ENCODE measurements at regions not wholly inside any gene's neighbourhood (a gene's known extent, or its start where the extent isn't known, plus 50 kb on each side); places are given as distances from the start of the nearest gene placed in this dataset.

DNA sequence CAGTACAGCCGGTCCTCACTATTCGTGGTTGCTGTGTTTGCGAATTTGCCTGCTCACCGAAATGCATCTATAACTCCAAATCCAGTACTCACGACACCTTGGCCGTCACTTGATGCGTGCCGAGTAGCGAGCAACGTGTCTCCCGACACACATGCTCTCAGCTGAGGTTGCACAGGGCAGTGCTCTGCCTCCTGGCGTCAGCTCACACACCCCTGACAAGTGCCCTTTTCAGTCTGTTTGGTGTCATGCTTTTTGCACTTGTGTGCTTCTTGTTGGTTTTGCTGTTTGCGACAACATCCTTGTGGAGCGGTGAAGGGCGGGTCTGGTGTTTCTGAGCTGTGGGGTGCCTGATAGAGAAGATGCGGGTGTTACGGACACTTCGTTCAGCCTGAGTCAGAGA is 110.4 kb upstream of the RFLNA start:
- DNase-seq (ENCODE audit: extremely low spot score) = no peak
- Histone ChIP-seq H3K27ac (ENCODE audit: low read depth) (no peak overlapping the region), H3K4me3 (ENCODE audit: low read depth, low read length) (no peak overlapping the region), H3K4me1 (ENCODE audit: insufficient read depth) (no peaks in the 10 kb centered on the region), H3K36me3 (ENCODE audit: insufficient read depth) (no peaks in the 10 kb centered on the region)
- WGBS = 90% methylated on average over 18 of the region's 18 CpGs

DNA sequence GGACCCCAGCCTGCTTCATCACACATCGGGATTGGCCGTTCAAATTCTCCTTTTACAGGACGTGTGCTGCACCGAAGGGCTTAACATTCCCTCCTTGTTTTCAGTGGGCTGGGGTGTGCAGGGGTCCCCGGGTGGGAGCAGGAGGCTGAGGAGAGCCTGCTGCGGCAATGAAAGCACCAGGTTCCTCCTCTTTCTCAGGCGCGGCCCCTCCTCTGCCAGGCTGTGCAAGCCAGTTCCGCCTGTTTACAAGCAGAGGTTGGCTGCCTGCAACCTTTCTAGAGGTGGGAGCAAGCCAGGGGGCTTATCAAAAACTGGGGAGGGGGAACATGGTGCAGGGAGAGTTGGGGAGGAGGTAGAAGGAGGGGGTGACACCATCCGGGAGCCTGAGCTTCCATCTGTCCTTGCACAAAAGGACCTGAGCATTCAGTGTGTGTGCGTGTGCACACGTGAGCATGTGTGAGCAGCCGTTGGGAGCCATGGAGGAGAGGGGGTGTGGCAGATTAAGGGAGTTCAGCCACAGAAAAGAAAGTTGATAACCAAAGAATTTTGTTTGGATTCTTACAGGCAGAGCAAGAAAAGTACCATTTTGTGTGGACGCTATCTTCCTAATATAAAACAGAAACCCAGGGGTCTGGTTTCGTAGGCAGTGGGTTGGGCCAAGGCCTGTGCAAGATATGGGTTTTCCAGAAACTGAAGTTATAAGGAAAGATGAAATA is 108.8 kb upstream of the RFLNA start:
- DNase-seq (ENCODE audit: extremely low spot score) = no peak
- no peak overlapping the region for H3K4me3 ChIP-seq (ENCODE audit: low read depth, low read length)
- no peaks in the 10 kb centered on the region for H3K36me3 ChIP-seq (ENCODE audit: insufficient read depth)
- no peaks in the 10 kb centered on the region for H3K4me1 ChIP-seq (ENCODE audit: insufficient read depth)
- no peak overlapping the region for H3K27ac ChIP-seq (ENCODE audit: low read depth)
- WGBS = 54% methylated on average over 15 of the region's 15 CpGs

DNA sequence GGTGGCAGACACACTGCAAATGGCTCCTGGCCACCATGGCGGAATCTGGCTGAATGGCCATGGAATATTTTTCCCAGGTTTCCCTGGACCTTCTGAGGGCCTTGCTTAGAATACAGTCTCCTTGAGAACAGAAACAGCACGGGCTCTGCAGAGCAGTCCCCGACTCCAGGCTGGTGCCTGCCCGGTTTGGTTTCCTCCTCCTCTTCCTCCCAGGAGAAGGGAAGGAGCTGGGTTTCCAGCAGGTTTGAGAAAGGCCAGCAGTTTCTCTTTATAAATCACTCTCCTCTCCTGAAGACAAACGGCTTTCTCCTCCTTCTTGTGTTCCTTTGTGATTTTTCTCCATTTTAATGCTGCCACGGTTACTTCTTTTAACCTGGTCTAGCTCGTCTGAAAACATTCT is 106.8 kb upstream of the RFLNA start:
- no peak for DNase-seq (ENCODE audit: extremely low spot score)
- Histone ChIP-seq H3K4me3 (ENCODE audit: low read depth, low read length) (no peak overlapping the region), H3K4me1 (ENCODE audit: insufficient read depth) (no peaks in the 10 kb centered on the region), H3K27ac (ENCODE audit: low read depth) (no peak overlapping the region), H3K36me3 (ENCODE audit: insufficient read depth) (no peaks in the 10 kb centered on the region)
- 60% methylated on average over 7 of the region's 7 CpGs for WGBS

DNA sequence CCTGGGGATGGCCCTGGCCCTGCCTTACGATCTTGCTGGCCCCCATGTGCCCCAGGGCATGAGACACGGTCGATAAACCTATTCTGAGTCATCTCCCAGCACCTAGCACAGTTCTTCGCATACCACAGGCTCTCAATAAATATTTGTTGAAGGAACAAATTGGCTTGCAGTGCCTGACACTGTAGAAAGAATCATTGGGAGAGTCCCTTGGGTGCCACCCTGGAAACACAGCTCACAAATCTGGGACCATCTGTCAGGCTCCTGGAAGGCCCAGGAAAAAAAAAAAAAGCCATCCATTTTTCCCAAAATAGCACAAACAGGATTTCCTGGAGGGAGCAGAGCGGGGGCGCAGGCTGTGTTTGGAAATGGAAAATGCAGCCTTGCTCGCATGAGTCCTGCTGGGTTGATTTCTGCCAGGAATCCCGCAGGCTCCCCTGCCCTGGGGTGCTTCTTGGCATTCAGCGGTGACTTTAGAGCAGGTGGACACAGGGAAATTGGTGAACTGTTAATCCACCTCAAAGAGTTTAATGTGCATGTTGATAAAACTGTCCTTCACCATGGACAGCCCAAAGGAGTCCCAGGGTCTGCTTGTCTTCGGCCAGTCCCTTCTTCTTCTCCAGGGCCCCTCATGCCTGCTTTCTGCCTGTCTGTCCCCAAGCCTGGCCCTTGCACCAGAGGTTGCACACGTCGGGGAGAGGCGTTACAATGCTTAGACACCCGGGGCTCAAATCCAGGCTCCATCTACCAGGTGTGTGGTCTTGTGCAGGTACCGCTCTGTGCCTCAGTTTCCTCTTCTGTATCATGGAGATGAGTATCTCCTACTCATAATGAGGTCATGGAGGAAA is 106.1 kb upstream of the RFLNA start:
- no peaks in the 10 kb centered on the region for H3K4me1 ChIP-seq (ENCODE audit: insufficient read depth)
- H3K4me3 ChIP-seq (ENCODE audit: low read depth, low read length) = no peak overlapping the region
- DNase-seq (ENCODE audit: extremely low spot score) = no peak
- H3K36me3 ChIP-seq (ENCODE audit: insufficient read depth) = no peaks in the 10 kb centered on the region
- H3K27ac ChIP-seq (ENCODE audit: low read depth) = no peak overlapping the region
- whole genome bisulfite sequencing = 62% methylated on average over 15 of the region's 15 CpGs

DNA sequence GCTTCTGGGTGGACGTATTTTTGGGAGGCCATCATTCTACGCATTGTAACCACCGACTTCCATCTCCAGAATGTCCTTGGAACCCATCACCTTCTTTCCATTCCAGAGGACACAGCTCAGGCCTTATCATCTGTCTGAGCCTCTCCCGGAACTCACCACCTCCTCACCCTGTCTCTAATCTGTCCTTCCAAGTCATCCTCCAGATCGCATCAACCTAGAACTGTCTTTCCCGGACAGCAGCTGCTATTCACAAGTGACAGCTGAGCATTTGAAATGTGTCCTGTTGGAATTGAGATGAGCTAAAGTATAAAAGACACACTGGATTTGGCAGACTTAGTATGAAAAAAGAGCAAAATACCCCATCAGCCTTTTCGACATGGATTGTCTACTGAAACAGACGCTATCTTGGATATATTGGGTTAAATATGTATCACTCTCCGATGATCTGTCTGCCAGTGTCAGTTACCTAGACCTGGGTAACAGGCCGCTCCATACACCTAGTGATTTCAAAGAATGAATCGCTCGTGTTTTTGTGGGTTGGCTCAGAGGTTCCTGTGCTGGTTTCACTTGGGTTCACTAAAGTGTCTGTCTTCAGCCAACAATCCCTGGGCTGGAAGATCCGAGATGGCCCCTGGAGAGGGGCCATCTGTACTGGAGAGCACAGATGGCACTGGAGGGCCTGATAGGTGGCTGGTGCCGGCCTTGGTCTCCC is 104.4 kb upstream of the RFLNA start:
- no peak overlapping the region for H3K27ac ChIP-seq (ENCODE audit: low read depth)
- H3K36me3 ChIP-seq (ENCODE audit: insufficient read depth) = no peaks in the 10 kb centered on the region
- WGBS = 95% methylated on average over 14 of the region's 14 CpGs
- H3K4me3 ChIP-seq (ENCODE audit: low read depth, low read length) = no peak overlapping the region
- H3K4me1 ChIP-seq (ENCODE audit: insufficient read depth) = no peaks in the 10 kb centered on the region
- no peak for DNase-seq (ENCODE audit: extremely low spot score)

DNA sequence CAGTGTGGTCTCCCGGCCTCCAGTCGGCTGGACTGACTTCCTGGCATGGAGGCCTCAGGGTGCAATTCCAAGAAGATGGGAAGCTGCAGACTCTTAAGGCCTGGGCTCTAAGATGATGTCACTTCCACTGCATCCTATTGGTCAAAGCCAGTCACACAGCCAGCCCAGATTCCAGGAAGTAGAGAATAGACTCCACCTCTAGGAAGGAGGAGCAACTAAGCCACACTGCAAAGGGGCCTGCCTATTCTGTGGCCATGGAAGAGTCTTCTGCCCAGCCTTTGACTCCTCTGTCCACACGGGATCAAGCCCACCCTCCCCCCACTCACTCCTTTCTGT is 103.9 kb upstream of the RFLNA start:
- no peak overlapping the region for H3K4me3 ChIP-seq (ENCODE audit: low read depth, low read length)
- WGBS = 87% methylated on average over 3 of the region's 3 CpGs
- no peaks in the 10 kb centered on the region for H3K36me3 ChIP-seq (ENCODE audit: insufficient read depth)
- DNase-seq (ENCODE audit: extremely low spot score) = no peak
- no peak overlapping the region for H3K27ac ChIP-seq (ENCODE audit: low read depth)
- no peaks in the 10 kb centered on the region for H3K4me1 ChIP-seq (ENCODE audit: insufficient read depth)

DNA sequence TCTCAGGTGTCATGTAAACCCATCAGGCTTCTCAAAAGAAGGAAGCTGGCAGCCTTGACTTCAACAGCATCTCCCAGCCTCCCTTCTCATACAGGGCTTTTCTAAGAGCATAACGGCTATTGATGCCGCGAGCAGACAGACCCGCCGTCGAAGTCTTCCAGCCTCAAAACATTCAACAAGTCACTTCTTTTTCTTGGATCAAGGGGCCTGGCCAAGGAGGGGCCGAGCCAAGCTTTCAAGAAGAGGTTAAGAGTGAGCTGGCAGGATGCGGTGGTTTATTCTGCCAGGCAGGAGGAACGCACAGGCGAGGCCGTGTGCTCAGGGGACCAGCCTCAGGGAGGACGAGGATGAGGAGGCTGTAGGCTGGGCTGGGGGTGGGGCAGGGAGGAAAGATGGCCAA is 102.9 kb upstream of the RFLNA start:
- Histone ChIP-seq H3K4me3 (ENCODE audit: low read depth, low read length) (no peak overlapping the region), H3K4me1 (ENCODE audit: insufficient read depth) (no peaks in the 10 kb centered on the region), H3K36me3 (ENCODE audit: insufficient read depth) (no peaks in the 10 kb centered on the region), H3K27ac (ENCODE audit: low read depth) (no peak overlapping the region)
- 82% methylated on average over 12 of the region's 12 CpGs for WGBS
- DNase-seq (ENCODE audit: extremely low spot score) = no peak

DNA sequence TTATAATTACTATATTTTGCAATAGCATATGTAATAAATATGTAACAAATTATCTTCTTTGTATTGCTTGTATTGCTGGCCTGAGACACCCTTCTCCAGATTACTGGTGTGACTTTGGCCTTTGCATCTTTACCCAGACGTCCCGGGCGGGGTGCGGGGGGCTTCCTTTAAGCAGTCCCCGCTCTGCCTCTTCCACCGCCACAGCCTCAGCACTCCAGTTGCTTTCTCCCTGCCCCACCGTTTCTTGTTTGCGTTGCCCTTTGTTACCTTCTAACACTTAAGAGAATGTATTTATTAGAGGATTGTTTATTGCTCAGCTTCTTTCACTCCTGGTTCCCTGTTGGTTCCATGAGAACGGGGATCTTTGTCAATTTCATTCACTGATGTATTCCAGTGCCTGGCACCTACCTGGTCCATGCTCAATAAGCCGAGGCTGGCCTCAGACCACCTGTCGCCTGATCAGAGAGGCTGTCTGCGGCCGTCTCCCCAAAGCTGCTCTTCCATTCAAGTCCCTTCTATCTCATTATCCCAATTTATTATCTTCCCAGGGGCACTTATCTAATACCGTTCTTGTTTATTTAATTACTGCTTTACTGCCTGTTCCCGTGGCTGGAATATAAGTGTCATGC is 100.5 kb upstream of the RFLNA start:
- no peak overlapping the region for H3K4me3 ChIP-seq (ENCODE audit: low read depth, low read length)
- no peak for DNase-seq (ENCODE audit: extremely low spot score)
- no peak overlapping the region for H3K27ac ChIP-seq (ENCODE audit: low read depth)
- H3K36me3 ChIP-seq (ENCODE audit: insufficient read depth) = no peaks in the 10 kb centered on the region
- no peaks in the 10 kb centered on the region for H3K4me1 ChIP-seq (ENCODE audit: insufficient read depth)
- 80% methylated on average over 15 of the region's 15 CpGs for WGBS

DNA sequence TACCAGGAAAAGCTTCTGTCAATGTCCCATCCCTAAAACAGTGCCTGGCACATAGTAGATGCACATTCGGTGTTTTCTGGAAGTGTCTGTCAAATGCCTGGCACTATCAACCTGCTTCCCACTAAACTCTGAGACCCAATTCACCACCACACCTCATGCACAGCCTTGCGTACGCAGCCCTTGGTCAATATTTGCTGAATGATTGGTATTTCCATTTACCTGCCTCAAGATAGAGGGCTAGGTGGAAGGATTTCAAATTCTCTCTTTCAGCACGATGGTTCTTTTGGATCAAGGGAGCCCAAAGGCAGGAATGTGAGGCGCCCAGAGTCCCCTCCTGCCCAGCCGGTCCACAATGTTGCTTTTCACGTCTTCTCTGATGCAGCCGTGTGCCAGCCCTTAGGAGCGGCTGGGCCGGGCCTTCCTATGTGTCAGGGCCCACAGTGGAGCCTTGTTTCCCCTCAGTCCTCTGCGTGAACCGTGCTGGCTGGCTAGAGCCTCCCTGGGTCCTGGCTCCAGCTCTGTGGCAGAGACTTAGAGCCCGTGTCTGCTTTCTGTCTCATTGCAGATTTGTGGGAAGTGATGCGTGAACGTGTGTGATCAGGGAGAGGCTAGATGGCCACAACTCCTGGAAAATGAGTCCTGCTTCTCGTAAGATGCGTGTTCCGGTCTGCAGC is 99.9 kb upstream of the RFLNA start:
- Histone ChIP-seq H3K36me3 (ENCODE audit: insufficient read depth) (no peaks in the 10 kb centered on the region), H3K4me1 (ENCODE audit: insufficient read depth) (no peaks in the 10 kb centered on the region), H3K4me3 (ENCODE audit: low read depth, low read length) (no peak overlapping the region), H3K27ac (ENCODE audit: low read depth) (no peak overlapping the region)
- no peak for DNase-seq (ENCODE audit: extremely low spot score)
- 75% methylated on average over 18 of the region's 18 CpGs for WGBS

DNA sequence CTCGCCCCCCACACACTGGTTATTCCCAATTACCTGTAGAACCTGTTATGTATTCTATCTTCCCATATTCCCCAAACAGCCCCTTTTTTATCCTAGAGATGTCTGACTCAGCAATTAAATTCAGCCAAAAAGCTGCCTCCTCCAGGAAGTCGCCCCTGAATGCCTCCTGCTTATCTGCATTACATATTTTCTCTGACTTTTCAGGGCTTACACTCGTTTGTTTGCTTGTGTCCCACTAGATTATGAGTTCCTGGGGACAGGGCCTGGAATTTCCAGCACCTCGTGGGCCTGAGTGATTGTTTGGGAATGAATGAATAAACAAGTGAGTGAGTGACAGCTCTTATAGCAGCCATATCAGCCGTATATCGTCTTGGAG is 99.3 kb upstream of the RFLNA start:
- H3K4me3 ChIP-seq (ENCODE audit: low read depth, low read length) = no peak overlapping the region
- H3K27ac ChIP-seq (ENCODE audit: low read depth) = no peak overlapping the region
- H3K36me3 ChIP-seq (ENCODE audit: insufficient read depth) = no peaks in the 10 kb centered on the region
- DNase-seq (ENCODE audit: extremely low spot score) = no peak
- H3K4me1 ChIP-seq (ENCODE audit: insufficient read depth) = no peaks in the 10 kb centered on the region
- 61% methylated on average over 6 of the region's 6 CpGs for WGBS

DNA sequence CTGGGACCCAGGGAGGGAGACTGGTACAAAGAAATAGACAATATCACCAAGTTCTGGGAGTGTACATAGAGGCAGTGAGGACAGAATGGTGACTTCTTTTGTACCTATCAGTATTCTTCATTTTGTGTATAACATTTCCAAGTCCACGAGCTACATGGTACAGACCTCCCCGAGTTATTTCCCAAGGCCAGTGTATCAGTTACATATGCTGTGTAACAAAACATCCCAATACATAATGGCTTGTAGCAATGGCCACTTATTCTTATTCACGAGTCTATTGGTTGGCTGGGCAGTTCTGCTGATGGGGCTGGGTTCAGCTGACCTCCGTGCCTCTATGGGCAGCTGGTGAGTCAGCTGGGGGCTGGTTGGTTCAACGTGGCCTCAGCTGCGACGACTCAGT is 98.7 kb upstream of the RFLNA start:
- DNase-seq (ENCODE audit: extremely low spot score) = no peak
- Histone ChIP-seq H3K4me1 (ENCODE audit: insufficient read depth) (no peaks in the 10 kb centered on the region), H3K36me3 (ENCODE audit: insufficient read depth) (no peaks in the 10 kb centered on the region), H3K4me3 (ENCODE audit: low read depth, low read length) (no peak overlapping the region), H3K27ac (ENCODE audit: low read depth) (no peak overlapping the region)
- WGBS = 96% methylated on average over 7 of the region's 7 CpGs

DNA sequence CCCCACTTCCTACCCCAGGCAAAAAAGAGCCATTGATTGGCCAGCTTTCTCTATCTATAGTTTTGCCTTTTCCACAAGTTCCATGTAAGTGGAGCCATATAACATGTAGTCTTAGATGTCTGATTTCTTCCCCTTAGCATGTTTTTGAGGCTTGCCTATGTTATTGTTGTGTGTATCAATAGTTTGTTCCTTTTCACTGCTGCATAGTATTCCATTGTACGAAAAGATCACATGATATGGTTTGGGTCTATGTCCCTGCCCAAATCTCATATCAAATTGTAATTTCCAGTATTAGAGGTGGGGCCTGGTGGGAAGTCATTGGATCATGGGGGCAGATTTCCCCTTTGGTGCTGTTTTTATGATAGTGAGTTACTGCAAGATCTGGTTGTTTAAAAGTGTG is 93.6 kb upstream of the RFLNA start:
- 100% methylated on average over 1 of the region's 1 CpG for WGBS
- no peak for DNase-seq (ENCODE audit: extremely low spot score)
- Histone ChIP-seq H3K4me1 (ENCODE audit: insufficient read depth) (no peaks in the 10 kb centered on the region), H3K36me3 (ENCODE audit: insufficient read depth) (no peaks in the 10 kb centered on the region), H3K27ac (ENCODE audit: low read depth) (no peak overlapping the region), H3K4me3 (ENCODE audit: low read depth, low read length) (no peak overlapping the region)

DNA sequence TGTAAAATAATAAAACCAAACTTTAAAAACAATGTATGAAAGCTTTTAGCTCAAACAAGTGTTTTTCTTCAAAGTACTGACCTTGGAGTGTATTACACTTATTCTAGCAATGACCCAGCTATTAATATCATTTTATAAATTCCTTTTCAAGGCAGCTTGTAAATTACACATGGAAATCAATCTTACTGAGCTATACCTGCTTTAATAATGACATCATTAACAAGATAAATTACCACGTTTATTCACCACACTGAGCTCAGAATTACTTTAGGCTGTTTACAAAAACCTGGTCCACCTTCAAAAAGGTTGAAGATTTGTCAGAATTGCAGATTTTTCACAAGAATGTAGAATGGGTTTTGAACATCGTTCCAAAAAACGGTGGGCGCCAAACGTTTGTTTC is 91.7 kb upstream of the RFLNA start:
- no peak for DNase-seq (ENCODE audit: extremely low spot score)
- no peak overlapping the region for H3K27ac ChIP-seq (ENCODE audit: low read depth)
- no peaks in the 10 kb centered on the region for H3K36me3 ChIP-seq (ENCODE audit: insufficient read depth)
- 71% methylated on average over 5 of the region's 5 CpGs for WGBS
- no peak overlapping the region for H3K4me3 ChIP-seq (ENCODE audit: low read depth, low read length)
- H3K4me1 ChIP-seq (ENCODE audit: insufficient read depth) = no peaks in the 10 kb centered on the region

Data from urinary bladder (tissue), 3 donors.